Osteoblast (primary cell): ENCODE measurements at regions not wholly inside any gene's neighbourhood (a gene's known extent, or its start where the extent isn't known, plus 50 kb on each side); places are given as distances from the start of the nearest gene placed in this dataset.

Experiments used
- DNase-seq: peaks from one replicate; pipeline ENCODE4 v3.0.0; 2011; ENCODE audit warnings: low spot score, mixed read lengths; ENCODE audit not compliant: insufficient read length; ENCODE audit errors: missing footprints
- H2AFZ ChIP-seq: 2 replicates; pipeline ENCODE4 v1.6.0; 2011; ENCODE audit warnings: mild to moderate bottlenecking, low read length
- H3K27ac ChIP-seq: 2 replicates; pipeline ENCODE4 v1.5.1; 2011; ENCODE audit warnings: mild to moderate bottlenecking, low read depth, low read length, moderate library complexity
- H3K27me3 ChIP-seq: 2 replicates; pipeline ENCODE4 v1.6.0; 2012; ENCODE audit warnings: mild to moderate bottlenecking, control low read depth, inconsistent platforms, low read length, moderate library complexity; ENCODE audit not compliant: insufficient read depth
- H3K36me3 ChIP-seq: 2 replicates; pipeline ENCODE4 v1.5.1; 2011; ENCODE audit warnings: mild to moderate bottlenecking, low read length, control low read depth, moderate library complexity; ENCODE audit not compliant: insufficient read depth
- H3K4me1 ChIP-seq: 2 replicates; pipeline ENCODE4 v1.5.1; 2011; ENCODE audit warnings: mild to moderate bottlenecking, low read length, control low read depth, moderate library complexity; ENCODE audit not compliant: insufficient read depth
- H3K4me2 ChIP-seq: 2 replicates; pipeline ENCODE4 v1.6.0; 2011; ENCODE audit warnings: mild to moderate bottlenecking, low read length; ENCODE audit not compliant: insufficient read depth
- H3K4me3 ChIP-seq: fragments of 200-600 bp; sonication (generic); 3 replicates; pipeline ENCODE4 v1.5.1; 2012; ENCODE audit warnings: mild to moderate bottlenecking, low read length, inconsistent platforms; ENCODE audit not compliant: insufficient read depth
- H3K79me2 ChIP-seq: 2 replicates; pipeline ENCODE4 v1.6.0; 2012; ENCODE audit warnings: mild to moderate bottlenecking, low read length, control low read depth, inconsistent platforms; ENCODE audit not compliant: insufficient read depth
- H3K9me3 ChIP-seq: 2 replicates; pipeline ENCODE4 v1.5.1; 2011; ENCODE audit warnings: low read depth, low read length, control low read depth
- H4K20me1 ChIP-seq: 2 replicates; pipeline ENCODE4 v1.6.0; 2012; ENCODE audit warnings: mild to moderate bottlenecking, low read length, control low read depth; ENCODE audit not compliant: insufficient read depth
- TF ChIP-seq, protein P1 (sequence below): IDR thresholded peaks from 2 replicates; pipeline ENCODE4 v1.5.1; 2011; ENCODE audit warnings: mild to moderate bottlenecking, low read depth, low read length, moderate library complexity; ENCODE audit errors: extremely low read depth

DNA sequence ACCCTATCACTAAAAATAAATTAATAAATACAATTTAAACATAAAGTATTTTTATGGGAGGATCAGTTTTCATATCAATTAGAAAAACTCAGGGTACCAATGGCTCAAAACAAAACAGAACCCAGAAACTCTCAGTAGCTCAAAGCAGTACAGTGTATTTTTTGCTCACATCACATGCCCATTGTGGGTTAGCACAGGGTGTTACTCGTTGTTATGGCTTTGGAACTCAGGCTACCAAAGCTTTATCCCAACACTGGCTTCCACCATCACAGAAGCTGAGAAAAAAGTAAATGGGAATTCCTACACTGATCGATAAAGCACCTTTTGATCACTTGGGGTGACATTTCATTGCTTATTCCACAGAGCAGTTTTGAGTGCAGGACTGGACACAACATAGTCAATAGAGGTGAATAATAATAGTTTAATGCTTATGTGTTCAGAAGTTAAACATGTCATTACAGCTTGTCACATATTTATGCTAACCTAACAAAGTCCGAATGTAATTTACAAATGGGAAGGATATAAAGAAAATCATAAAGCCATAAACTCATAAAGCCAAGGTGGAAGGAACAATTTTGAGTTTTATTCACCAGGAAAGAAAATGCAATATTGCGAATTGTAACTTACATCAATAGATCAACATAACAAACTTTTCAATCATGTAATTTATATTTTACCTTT, 484.5 kb upstream of the TMPRSS15 start:
- Histone ChIP-seq H3K9me3 (no peaks in the 10 kb centered on the region), H3K4me2 (no peak overlapping the region), H3K27ac (no peak overlapping the region), H4K20me1 (no peaks in the 10 kb centered on the region), H3K4me1 (no peaks in the 10 kb centered on the region), H2AFZ (no peak overlapping the region), H3K27me3 (no peaks in the 10 kb centered on the region), H3K79me2 (no peaks in the 10 kb centered on the region), H3K4me3 (no peak overlapping the region), H3K36me3 (no peaks in the 10 kb centered on the region)
- TF ChIP-seq, protein P1, sequence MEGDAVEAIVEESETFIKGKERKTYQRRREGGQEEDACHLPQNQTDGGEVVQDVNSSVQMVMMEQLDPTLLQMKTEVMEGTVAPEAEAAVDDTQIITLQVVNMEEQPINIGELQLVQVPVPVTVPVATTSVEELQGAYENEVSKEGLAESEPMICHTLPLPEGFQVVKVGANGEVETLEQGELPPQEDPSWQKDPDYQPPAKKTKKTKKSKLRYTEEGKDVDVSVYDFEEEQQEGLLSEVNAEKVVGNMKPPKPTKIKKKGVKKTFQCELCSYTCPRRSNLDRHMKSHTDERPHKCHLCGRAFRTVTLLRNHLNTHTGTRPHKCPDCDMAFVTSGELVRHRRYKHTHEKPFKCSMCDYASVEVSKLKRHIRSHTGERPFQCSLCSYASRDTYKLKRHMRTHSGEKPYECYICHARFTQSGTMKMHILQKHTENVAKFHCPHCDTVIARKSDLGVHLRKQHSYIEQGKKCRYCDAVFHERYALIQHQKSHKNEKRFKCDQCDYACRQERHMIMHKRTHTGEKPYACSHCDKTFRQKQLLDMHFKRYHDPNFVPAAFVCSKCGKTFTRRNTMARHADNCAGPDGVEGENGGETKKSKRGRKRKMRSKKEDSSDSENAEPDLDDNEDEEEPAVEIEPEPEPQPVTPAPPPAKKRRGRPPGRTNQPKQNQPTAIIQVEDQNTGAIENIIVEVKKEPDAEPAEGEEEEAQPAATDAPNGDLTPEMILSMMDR, result no peak
- DNase-seq, result no peak

DNA sequence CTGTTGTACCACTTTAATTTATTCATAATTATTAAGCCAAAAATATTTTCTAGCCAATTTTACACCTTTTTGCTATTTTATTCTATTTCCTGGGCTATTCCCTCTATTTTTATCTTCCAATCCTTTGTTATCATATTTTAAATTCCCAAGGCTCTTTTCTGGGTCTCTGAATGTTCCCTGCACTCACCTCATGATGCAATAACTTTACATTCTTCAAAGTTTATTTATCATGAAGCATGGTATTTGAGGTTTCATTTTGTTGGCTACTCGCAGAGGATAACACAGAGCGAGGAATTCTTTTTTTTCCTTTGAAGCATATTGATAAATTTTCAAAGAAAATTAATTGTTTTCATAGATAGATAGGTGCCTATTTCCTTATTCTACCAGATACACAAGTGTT, 489.8 kb upstream of the TMPRSS15 start:
- H2AFZ ChIP-seq, result no peak overlapping the region
- H3K79me2 ChIP-seq, result no peaks in the 10 kb centered on the region
- H3K4me3 ChIP-seq, result no peak overlapping the region
- no peak overlapping the region for H3K27ac ChIP-seq
- H3K9me3 ChIP-seq, result no peaks in the 10 kb centered on the region
- no peak for DNase-seq
- H3K4me1 ChIP-seq, result no peaks in the 10 kb centered on the region
- no peaks in the 10 kb centered on the region for H4K20me1 ChIP-seq
- H3K36me3 ChIP-seq, result no peaks in the 10 kb centered on the region
- TF ChIP-seq, protein P1, result no peak
- no peak overlapping the region for H3K4me2 ChIP-seq
- H3K27me3 ChIP-seq, result no peaks in the 10 kb centered on the region

DNA sequence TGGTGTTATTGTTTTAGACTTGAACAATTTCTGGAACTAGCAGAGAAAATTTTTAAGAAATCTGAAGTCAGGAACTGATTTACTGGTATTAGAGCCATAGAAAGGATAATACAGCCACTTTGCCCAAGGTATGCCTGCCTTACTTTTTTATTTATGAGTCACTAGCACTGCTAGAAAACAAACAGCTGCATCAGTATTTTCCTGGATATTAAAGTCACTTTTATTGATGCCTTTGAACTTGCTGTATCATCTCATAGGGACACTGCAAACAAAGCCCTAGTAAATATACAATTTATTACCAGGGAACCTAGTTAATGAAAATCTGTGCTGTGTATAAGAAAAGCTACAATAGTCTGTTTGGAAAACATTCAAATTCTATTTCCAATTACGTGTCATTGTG, 490.8 kb upstream of the TMPRSS15 start:
- no peaks in the 10 kb centered on the region for H3K9me3 ChIP-seq

DNA sequence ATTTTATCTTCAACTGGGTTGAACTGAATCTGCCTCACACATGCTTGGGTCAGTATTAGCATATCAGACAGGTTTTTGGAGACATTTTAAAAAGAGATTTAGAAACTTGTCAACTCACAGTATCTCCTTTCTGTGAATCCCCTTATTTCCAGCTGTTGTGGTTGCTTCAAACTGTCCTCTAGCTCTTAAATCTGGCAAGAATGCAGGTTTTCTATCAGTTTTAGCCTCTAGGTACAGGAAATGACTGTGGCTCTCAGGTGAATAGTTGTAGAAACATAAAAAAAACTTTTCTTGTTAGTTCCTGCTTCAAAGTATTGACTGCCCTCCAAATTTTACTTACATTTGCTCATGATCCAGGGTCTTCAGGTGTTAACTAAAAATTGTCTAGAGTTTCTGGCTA, 495.7 kb upstream of the TMPRSS15 start:
- Histone ChIP-seq H3K27me3 (no peaks in the 10 kb centered on the region), H3K4me3 (no peak overlapping the region), H3K9me3 (no peaks in the 10 kb centered on the region), H2AFZ (no peak overlapping the region), H3K79me2 (no peaks in the 10 kb centered on the region), H3K27ac (no peak overlapping the region), H4K20me1 (no peaks in the 10 kb centered on the region), H3K36me3 (no peaks in the 10 kb centered on the region), H3K4me2 (no peak overlapping the region), H3K4me1 (no peaks in the 10 kb centered on the region)
- TF ChIP-seq, protein P1, result no peak
- no peak for DNase-seq

More for the DNA sequence above, 490.8 kb upstream of the TMPRSS15 start:
- H2AFZ ChIP-seq, result no peak overlapping the region
- DNase-seq, result no peak
- no peak overlapping the region for H3K4me2 ChIP-seq
- no peaks in the 10 kb centered on the region for H3K4me1 ChIP-seq
- H3K4me3 ChIP-seq, result no peak overlapping the region
- H3K27me3 ChIP-seq, result no peaks in the 10 kb centered on the region
- no peaks in the 10 kb centered on the region for H4K20me1 ChIP-seq
- TF ChIP-seq, protein P1, result no peak
- no peaks in the 10 kb centered on the region for H3K36me3 ChIP-seq
- H3K79me2 ChIP-seq, result no peaks in the 10 kb centered on the region
- H3K27ac ChIP-seq, result no peak overlapping the region
